HG03432 (cell line): ENCODE measurements at regions not wholly inside any gene's neighbourhood (a gene's known extent, or its start where the extent isn't known, plus 50 kb on each side); places are given as distances from the start of the nearest gene placed in this dataset.

Experiments used
- ATAC-seq: cut with Tn5 transposase; IDR thresholded peaks from one replicate; pipeline ENCODE4 v1.9.1; 2021; ENCODE audit warnings: mild to moderate bottlenecking, moderate library complexity; ENCODE audit not compliant: unreplicated experiment

DNA sequence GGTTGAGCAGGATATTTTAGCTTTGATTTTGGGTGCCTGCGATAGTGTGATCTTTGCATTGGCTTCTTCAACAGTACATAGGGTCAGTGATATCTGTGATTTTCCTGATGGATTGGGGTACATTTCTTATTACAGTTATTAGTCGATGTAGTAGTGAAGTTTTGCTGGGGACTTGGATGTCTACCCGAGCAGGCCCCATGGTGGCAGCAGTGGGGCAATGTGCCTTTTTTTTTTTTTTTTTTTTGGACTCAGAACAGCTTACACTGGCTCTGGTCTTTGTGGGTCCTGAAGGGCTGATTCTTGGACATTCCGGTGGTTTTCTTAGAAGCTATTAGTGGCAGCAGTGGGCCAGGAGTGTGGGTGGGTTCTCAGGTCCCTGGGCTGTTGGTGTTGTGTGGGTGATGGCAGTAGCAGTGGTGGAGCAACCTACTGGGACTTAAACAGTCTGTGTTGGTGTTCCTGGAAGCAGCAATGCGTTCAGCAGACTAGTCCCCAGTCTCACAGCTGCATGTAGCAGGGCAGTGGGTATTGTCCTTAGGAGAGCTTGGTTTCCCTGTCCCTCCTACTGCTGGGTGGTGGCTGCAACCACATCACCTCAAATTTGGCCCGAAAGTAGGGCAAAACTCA lies 53.7 kb upstream of the SLC4A10 start:
- no peak for ATAC-seq

DNA sequence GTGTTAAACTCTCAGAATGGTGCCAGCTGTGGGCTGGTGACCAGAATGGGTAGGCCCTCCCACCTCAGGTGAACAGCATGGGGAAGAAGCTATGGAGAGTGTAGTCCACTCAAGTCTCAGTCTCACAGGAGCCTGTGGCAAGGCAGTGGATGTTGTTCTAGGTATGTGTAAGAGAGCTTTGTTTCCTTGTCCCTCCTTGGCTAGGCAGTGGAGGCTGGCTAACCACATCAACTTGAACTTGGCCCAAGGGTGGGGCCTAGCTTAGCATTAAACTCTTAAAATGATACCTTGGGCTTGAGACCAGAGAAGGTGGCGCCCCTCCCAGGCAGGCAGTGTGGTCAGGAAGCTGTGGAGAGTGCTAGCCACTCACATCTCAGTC lies 53.2 kb upstream of the SLC4A10 start:
- ATAC-seq, result no peak
